ENCODE measurements at regions not wholly inside any gene's neighbourhood (a gene's known extent, or its start where the extent isn't known, plus 50 kb on each side); places are given as distances from the start of the nearest gene placed in this dataset.

DNA sequence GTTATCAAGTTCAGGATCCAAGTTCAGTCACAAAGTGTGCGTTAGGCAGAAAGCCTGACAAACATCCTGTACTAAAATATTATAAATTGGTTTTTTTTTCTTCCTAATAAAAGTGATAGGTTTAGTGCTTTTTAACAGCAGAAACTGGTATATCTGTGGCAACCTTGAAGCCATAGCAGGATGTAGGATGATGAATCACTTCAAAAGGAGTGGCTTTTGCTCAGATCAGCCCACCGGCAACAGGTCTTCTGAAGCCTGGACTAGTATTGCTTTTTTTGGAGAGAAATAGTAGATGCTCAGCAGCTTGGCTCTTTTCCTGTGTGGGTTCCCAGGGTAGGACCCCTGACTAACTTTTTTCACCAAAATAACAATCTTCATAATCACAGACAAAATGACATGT lies 190.8 kb downstream of the EPM2A start (continued):
- TF ChIP-seq RAD21 (IDR thresholded peaks at IDR 0.05 in 1 of 2, conservative IDR thresholded peaks at IDR 0.05 in 1 of 2; ENCODE audit: low read depth in 2 of 2, low read length in 2 of 2), result no peak

DNA sequence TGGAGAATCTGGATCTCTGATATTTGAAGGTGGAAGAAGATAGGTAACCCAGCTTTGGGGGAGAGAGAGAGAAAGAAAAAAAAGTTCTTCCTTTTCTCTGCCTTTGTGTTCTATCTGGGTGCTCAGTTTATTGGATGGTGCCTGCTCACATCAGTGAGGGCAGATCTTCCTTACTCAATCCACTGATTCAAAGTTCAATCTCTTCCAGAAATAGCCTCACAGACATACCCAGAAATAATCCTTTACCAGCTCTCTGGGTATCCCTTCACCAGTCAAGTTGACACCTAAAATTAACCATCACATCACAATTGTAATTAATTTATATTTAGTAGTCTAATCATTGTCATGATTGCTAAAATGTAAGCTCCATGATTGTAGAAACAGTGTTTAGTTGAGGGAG lies 189.1 kb downstream of the EPM2A start:
- Histone ChIP-seq H3K79me1 (ENCODE audit: low read depth, low read length) (no peaks in the 10 kb centered on the region), H3K4me3 (ENCODE audit: extremely low read depth in 1 of 4, insufficient read depth in 2 of 4, low read depth in 3 of 4, low read length in 4 of 4) (no peak overlapping the region), H3K23me2 (ENCODE audit: low read depth, low read length) (no peaks in the 10 kb centered on the region), H3K9ac (replicated peaks in 1 of 4; ENCODE audit: extremely low read depth in 1 of 4, low read depth in 3 of 4, low read length in 3 of 4) (no peak overlapping the region), H2BK20ac (ENCODE audit: low read length) (no peak overlapping the region), H2BK120ac (replicated peaks; ENCODE audit: low read depth, low read length) (no peak overlapping the region), H3K27me3 (replicated peaks in 1 of 4; ENCODE audit: control insufficient read depth in 3 of 4, extremely low read depth in 1 of 4, insufficient read depth in 3 of 4, low read length in 3 of 4) (no peaks in the 10 kb centered on the region), H4K20me1 (replicated peaks in 1 of 2; ENCODE audit: control insufficient read depth in 1 of 2, insufficient read depth in 2 of 2, low read length in 2 of 2) (no peaks in the 10 kb centered on the region), H2BK12ac (ENCODE audit: low read depth, low read length) (no peak overlapping the region), H3K79me2 (ENCODE audit: control insufficient read depth in 1 of 2, insufficient read depth in 2 of 2, low read length in 2 of 2) (no peaks in the 10 kb centered on the region), H3K9me3 (ENCODE audit: insufficient read depth in 2 of 2, low read depth in 1 of 2, low read length in 1 of 2) (no peaks in the 10 kb centered on the region), H3K4me2 (ENCODE audit: insufficient read depth in 1 of 2, low read depth in 2 of 2, low read length in 2 of 2) (no peak overlapping the region), H3K4me1 (replicated peaks in 1 of 4; ENCODE audit: control insufficient read depth in 3 of 4, insufficient read depth in 4 of 4, low read length in 3 of 4) (no peaks in the 10 kb centered on the region), H3K56ac (replicated peaks; ENCODE audit: insufficient read length, low read depth, low read length) (no peak overlapping the region), H3K18ac (ENCODE audit: extremely low read depth, low read length) (no peak overlapping the region), H4K5ac (ENCODE audit: insufficient read length, low read depth, low read length) (no peak overlapping the region), H3K14ac (ENCODE audit: insufficient read length) (no peak overlapping the region), H3K23ac (ENCODE audit: insufficient read length) (no peak overlapping the region), H4K8ac (ENCODE audit: extremely low read depth, insufficient read depth, low read length) (no peak overlapping the region), H4K91ac (replicated peaks; ENCODE audit: insufficient read length, low read length) (no peak overlapping the region), H2AK5ac (ENCODE audit: low read depth, low read length) (no peak overlapping the region), H3K4ac (replicated peaks; ENCODE audit: insufficient read length, low read depth, low read length) (no peak overlapping the region), H3K27ac (ENCODE audit: low read depth, low read length) (no peak overlapping the region), H2BK15ac (ENCODE audit: low read length) (no peak overlapping the region), H2AFZ (ENCODE audit: low read length) (no peak overlapping the region), H3K36me3 (ENCODE audit: control insufficient read depth in 2 of 4, insufficient read depth in 4 of 4, low read length in 3 of 4) (no peaks in the 10 kb centered on the region), H2BK5ac (ENCODE audit: low read depth, low read length) (no peak overlapping the region)
- no peak for DNase-seq (ENCODE audit: low read depth in 1 of 2, low spot score in 2 of 2)
- FAIRE-seq, result no peak
- CTCF ChIA-PET (ENCODE audit: partially characterized antibody), result interaction anchor here (1.7 to 2.5 kb wide), 2 partner anchors 10 to 39 kb away, joined by 4 to 8 read pairs; no protein-coding TSS in a partner anchor
- POLR2A ChIA-PET (ENCODE audit: partially characterized antibody), result interaction anchor here (1.1 kb wide), 1 partner anchor 190 kb away, joined by 3 read pairs; no protein-coding TSS in a partner anchor
- TF ChIP-seq MAX (IDR thresholded peaks at IDR 0.05), result no peak

Measured in H1 (cell line).